ENCODE measurements at regions not wholly inside any gene's neighbourhood (a gene's known extent, or its start where the extent isn't known, plus 50 kb on each side); places are given as distances from the start of the nearest gene placed in this dataset.

- no peak for TF ChIP-seq ZNF274 (IDR thresholded peaks at IDR 0.05; ENCODE audit: low read depth, low read length)
- no peak for TF ChIP-seq YY1 (IDR thresholded peaks at IDR 0.05; ENCODE audit: insufficient read depth, insufficient read length)
These were observed 165.6 kb upstream of the SULF2 start for GRCh38 chr20:47950913-47951283.
